Astrocyte (in vitro differentiated cells and primary cell): ENCODE measurements at regions not wholly inside any gene's neighbourhood (a gene's known extent, or its start where the extent isn't known, plus 50 kb on each side); places are given as distances from the start of the nearest gene placed in this dataset.
"Not testable (repeated sequence)": the region's sequence is repeated elsewhere in the genome, so short reads cannot be mapped to it uniquely, and the experiment has no call there.

ENCODE experiments used
- CTCF ChIP-seq: IDR thresholded peaks from 2 replicates; pipeline ENCODE4 v1.5.1; 2011; ENCODE audit warnings: low read depth, mild to moderate bottlenecking, inconsistent platforms, low read length, moderate library complexity; ENCODE audit not compliant: insufficient read depth
- EZH2 ChIP-seq: IDR thresholded peaks from 2 replicates; pipeline ENCODE4 v1.6.1; 2012; ENCODE audit warnings: mild to moderate bottlenecking, low read length, inconsistent platforms; ENCODE audit not compliant: insufficient read depth

GRCh38 chr9:13907842-13908241, 406.1 kb downstream of the NFIB start:
- TF ChIP-seq CTCF, EZH2: not testable (repeated sequence)
